NOMO-1 treated with dmso at 0.1 percent for 144 hours (cell line): ENCODE measurements at regions not wholly inside any gene's neighbourhood (a gene's known extent, or its start where the extent isn't known, plus 50 kb on each side); places are given as distances from the start of the nearest gene placed in this dataset.

Experiments used
- DNase-seq: peaks from one replicate; lab custom pipeline; 2025; ENCODE audit not compliant: unreplicated experiment; lab: John Stamatoyannopoulos, UW

GRCh38 chr9:107645464-107645833 lies 155.9 kb upstream of the KLF4 start:
- DNase-seq, result no peak

GRCh38 chr9:107644733-107645463 lies 155.3 kb upstream of the KLF4 start:
- DNase-seq, result peak; percentile 29

GRCh38 chr9:107639426-107639825 lies 149.9 kb upstream of the KLF4 start:
- peak; percentile 94 for DNase-seq

- DNase-seq, result peak; percentile 62
These were observed 149.1 kb upstream of the KLF4 start for GRCh38 chr9:107638521-107639310.

- DNase-seq, result peak; percentile 51
These were observed 148.2 kb upstream of the KLF4 start for GRCh38 chr9:107637421-107638420.

- DNase-seq, result no peak
These were observed 147.2 kb upstream of the KLF4 start for GRCh38 chr9:107636571-107637381.

GRCh38 chr9:107635803-107636174 lies 146.2 kb upstream of the KLF4 start:
- peak; percentile 68 for DNase-seq

GRCh38 chr9:107635101-107635802 lies 145.7 kb upstream of the KLF4 start:
- DNase-seq, result no peak

- DNase-seq, result no peak
These were observed 143.8 kb upstream of the KLF4 start for GRCh38 chr9:107633406-107633805.

- DNase-seq, result no peak
These were observed 143.1 kb upstream of the KLF4 start for GRCh38 chr9:107632661-107633060.

- DNase-seq, result no peak
These were observed 142.6 kb upstream of the KLF4 start for GRCh38 chr9:107632216-107632615.

GRCh38 chr9:107631788-107632187 lies 142.2 kb upstream of the KLF4 start:
- DNase-seq, result no peak

GRCh38 chr9:107630156-107630555 lies 140.6 kb upstream of the KLF4 start:
- peak; percentile 24 for DNase-seq

GRCh38 chr9:107628444-107628843 lies 138.9 kb upstream of the KLF4 start:
- no peak for DNase-seq

- no peak for DNase-seq
These were observed 138.2 kb upstream of the KLF4 start for GRCh38 chr9:107627781-107628180.

GRCh38 chr9:107626118-107626517 lies 136.5 kb upstream of the KLF4 start:
- no peak for DNase-seq

- no peak for DNase-seq
These were observed 135.9 kb upstream of the KLF4 start for GRCh38 chr9:107625383-107625984.

GRCh38 chr9:107624234-107624948 lies 134.8 kb upstream of the KLF4 start:
- no peak for DNase-seq

- no peak for DNase-seq
These were observed 131.9 kb upstream of the KLF4 start for GRCh38 chr9:107621436-107621835.
